Cardiac muscle cell (in vitro differentiated cells and primary cell): ENCODE measurements at regions not wholly inside any gene's neighbourhood (a gene's known extent, or its start where the extent isn't known, plus 50 kb on each side); places are given as distances from the start of the nearest gene placed in this dataset.

Source experiments
- DNase-seq, 2 donors: peaks; one replicate each; pipeline versions ENCODE4 v3.0.0 to v3.0.0-alpha.2; 2010 to 2017; ENCODE audit warnings: low read depth in 1 of 2, low spot score in 1 of 2
- H3K27ac ChIP-seq: fragments of 200-600 bp; sonication (generic); 2 replicates; pipeline ENCODE4 v1.5.1; 2016
- H3K27me3 ChIP-seq: fragments of 200-600 bp; sonication (generic); 2 replicates; pipeline ENCODE4 v1.6.0; 2016; ENCODE audit warnings: control low read depth
- H3K36me3 ChIP-seq: fragments of 200-600 bp; sonication (generic); 2 replicates; pipeline ENCODE4 v1.5.1; 2016; ENCODE audit warnings: control low read depth
- H3K4me1 ChIP-seq: fragments of 200-600 bp; sonication (generic); 2 replicates; pipeline ENCODE4 v1.8.1; 2017; ENCODE audit warnings: low read depth, mild to moderate bottlenecking, mixed run types
- H3K4me3 ChIP-seq: fragments of 200-600 bp; sonication (generic); 2 replicates; pipeline ENCODE4 v1.5.1; 2016; ENCODE audit warnings: mild to moderate bottlenecking
- H3K9me3 ChIP-seq: fragments of 200-600 bp; sonication (generic); 2 replicates; pipeline ENCODE4 v1.5.1; 2017; ENCODE audit warnings: low read depth, mild to moderate bottlenecking, control low read depth
- CTCF ChIP-seq: IDR thresholded peaks from 2 replicates; pipeline ENCODE4 v1.5.1; 2012; ENCODE audit warnings: low read depth, mild to moderate bottlenecking, low read length

- DNase-seq, result no peak
Observed at GRCh38 chr4:173821036-173821435, 291.0 kb upstream of the HAND2 start.

GRCh38 chr4:173807347-173807746 is 277.3 kb upstream of the HAND2 start:
- no peak for TF ChIP-seq CTCF

More at GRCh38 chr4:173821036-173821435, 291.0 kb upstream of the HAND2 start:
- TF ChIP-seq CTCF, result no peak
- Histone ChIP-seq H3K9me3 (no peaks in the 10 kb centered on the region), H3K4me1 (no peaks in the 10 kb centered on the region), H3K27me3 (no peaks in the 10 kb centered on the region), H3K36me3 (no peaks in the 10 kb centered on the region), H3K27ac (no peak overlapping the region), H3K4me3 (no peak overlapping the region)

DNA sequence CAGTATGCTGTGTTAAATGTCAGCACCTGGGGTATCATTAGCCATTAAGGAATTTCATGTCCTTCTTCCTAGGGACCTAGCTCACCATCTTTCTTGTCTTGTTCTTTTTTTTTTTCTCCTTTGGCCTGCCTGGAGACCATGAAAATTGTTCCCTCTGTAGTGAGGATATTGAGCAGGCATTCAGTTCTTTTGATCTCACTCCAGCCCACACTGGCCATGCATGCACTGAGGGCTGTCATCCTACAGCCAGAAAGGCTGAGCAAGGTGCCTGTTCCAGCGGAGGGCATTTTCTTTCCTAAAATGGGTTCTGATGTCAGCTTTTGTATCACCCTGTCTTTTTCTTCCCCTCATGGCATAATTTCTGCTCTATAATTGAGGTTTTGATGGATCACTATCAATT is 275.9 kb upstream of the HAND2 start:
- Histone ChIP-seq H3K27me3 (no peaks in the 10 kb centered on the region), H3K4me1 (no peaks in the 10 kb centered on the region), H3K27ac (no peak overlapping the region), H3K36me3 (no peaks in the 10 kb centered on the region), H3K4me3 (no peak overlapping the region), H3K9me3 (no peaks in the 10 kb centered on the region)
- no peak for TF ChIP-seq CTCF
- DNase-seq, result peak in 1 of 2 donors; percentile 22

More at GRCh38 chr4:173807347-173807746, 277.3 kb upstream of the HAND2 start:
- Histone ChIP-seq H3K27ac (no peak overlapping the region), H3K36me3 (no peaks in the 10 kb centered on the region), H3K4me3 (no peak overlapping the region), H3K27me3 (no peaks in the 10 kb centered on the region), H3K4me1 (peaks cover 8% of the 10 kb centered on the region), H3K9me3 (no peaks in the 10 kb centered on the region)
- no peak for DNase-seq

DNA sequence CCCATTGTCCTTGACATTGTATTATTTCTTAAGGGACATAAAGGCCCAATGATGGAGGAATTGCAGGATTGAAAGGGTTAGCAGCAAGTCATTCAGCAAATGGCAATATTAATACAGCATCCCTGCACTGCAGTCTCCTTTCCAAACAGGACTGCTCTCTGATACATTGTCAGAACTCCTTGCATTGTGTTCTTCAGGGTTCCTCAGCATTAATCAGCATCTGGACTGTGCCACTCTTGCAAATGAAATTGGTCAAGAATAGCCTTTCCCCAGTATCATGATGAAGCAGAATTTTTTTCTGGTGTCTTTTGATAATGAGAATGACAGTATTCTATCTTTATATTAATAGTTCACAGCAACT is 272.6 kb upstream of the HAND2 start:
- Histone ChIP-seq H3K4me3 (no peak overlapping the region), H3K27me3 (no peaks in the 10 kb centered on the region), H3K27ac (no peak overlapping the region), H3K9me3 (no peaks in the 10 kb centered on the region), H3K4me1 (no peaks in the 10 kb centered on the region), H3K36me3 (no peaks in the 10 kb centered on the region)
- no peak for TF ChIP-seq CTCF
- no peak for DNase-seq

GRCh38 chr4:173801876-173802661 is 272.0 kb upstream of the HAND2 start:
- Histone ChIP-seq H3K4me1 (no peaks in the 10 kb centered on the region), H3K27ac (no peak overlapping the region)
- TF ChIP-seq CTCF, result no peak

More at GRCh38 chr4:173801876-173802661, 272.0 kb upstream of the HAND2 start:
- DNase-seq, result no peak
- H3K4me3 ChIP-seq, result no peak overlapping the region
- H3K36me3 ChIP-seq, result no peaks in the 10 kb centered on the region
- no peaks in the 10 kb centered on the region for H3K27me3 ChIP-seq
- no peaks in the 10 kb centered on the region for H3K9me3 ChIP-seq
